CD4-positive, alpha-beta T cell (primary cell): ENCODE measurements at regions not wholly inside any gene's neighbourhood (a gene's known extent, or its start where the extent isn't known, plus 50 kb on each side); places are given as distances from the start of the nearest gene placed in this dataset.

ENCODE experiments used
- ATAC-seq: fragments of 200-7000 bp; cut with Tn5 transposase; one replicate; pipeline ENCODE4 v1.10.0; 2022; ENCODE audit warnings: mild to moderate bottlenecking; ENCODE audit not compliant: poor library complexity
- CTCF ChIA-PET: fragments of 350-600 bp; sonication (Branson Sonifier 250); formaldehyde crosslinking; loops from one replicate; lab custom pipeline; 2021; ENCODE audit warnings: antibody characterized with exemption, inconsistent platforms; lab: Charles Lee
- POLR2A ChIA-PET: fragments of 350-600 bp; sonication (Branson Sonifier 250); formaldehyde crosslinking; loops from one replicate; lab custom pipeline; 2021; ENCODE audit warnings: antibody characterized with exemption, inconsistent platforms; lab: Charles Lee
- DNase-seq, 14 experiments: peaks; one replicate each; pipeline ENCODE4 v3.0.0-alpha.2; 2013 to 2020; ENCODE audit warnings: mixed read lengths in 2 of 14
- H3K27ac ChIP-seq, 2 donors: one replicate each; pipeline versions ENCODE4 v1.5.1 to v1.7.0; 2013; ENCODE audit warnings: low read length in 2 of 2, low read depth in 1 of 2, mild to moderate bottlenecking in 1 of 2
- H3K27me3 ChIP-seq, 2 experiments: 1 replicate in 1 of 2; 2 replicates in 1 of 2; pipeline versions ENCODE4 v1.6.1 to v1.7.0; 2013; ENCODE audit warnings: low read length in 2 of 2, control low read depth in 1 of 2, mild to moderate bottlenecking in 1 of 2, moderate library complexity in 1 of 2; ENCODE audit not compliant: insufficient read depth in 2 of 2, control insufficient read depth in 1 of 2
- H3K36me3 ChIP-seq: one replicate; pipeline ENCODE4 v1.6.1; 2013; ENCODE audit warnings: low read length, control low read depth; ENCODE audit not compliant: insufficient read depth
- H3K4me1 ChIP-seq: one replicate; pipeline ENCODE4 v1.6.1; 2013; ENCODE audit warnings: low read length, control low read depth; ENCODE audit not compliant: insufficient read depth
- H3K4me3 ChIP-seq: one replicate; pipeline ENCODE4 v1.5.1; 2013; ENCODE audit warnings: mild to moderate bottlenecking, low read length, moderate library complexity
- H3K9me3 ChIP-seq, 2 experiments: 1 replicate in 1 of 2; 2 replicates in 1 of 2; pipeline versions ENCODE4 v1.6.1 to v1.7.0; 2013; ENCODE audit warnings: low read length in 2 of 2, mild to moderate bottlenecking in 2 of 2, control low read depth in 1 of 2, moderate library complexity in 1 of 2; ENCODE audit not compliant: control insufficient read depth in 1 of 2, insufficient read depth in 1 of 2
- H3K27ac Mint-ChIP-seq: one replicate; pipeline ENCODE4 v1.8.0; 2020; ENCODE audit warnings: mixed read lengths
- H3K27me3 Mint-ChIP-seq: one replicate; pipeline ENCODE4 v1.8.0; 2021; ENCODE audit warnings: mixed read lengths
- H3K36me3 Mint-ChIP-seq: one replicate; pipeline ENCODE4 v1.8.0; 2021; ENCODE audit warnings: low read depth, mixed read lengths
- H3K4me1 Mint-ChIP-seq: one replicate; pipeline ENCODE4 v1.8.0; 2021; ENCODE audit warnings: low read depth, mixed read lengths
- H3K4me3 Mint-ChIP-seq: one replicate; pipeline ENCODE4 v1.8.0; 2020; ENCODE audit warnings: mild to moderate bottlenecking, mixed read lengths
- H3K9me3 Mint-ChIP-seq: one replicate; pipeline ENCODE4 v1.8.0; 2020; ENCODE audit warnings: mixed read lengths
- intact Hi-C, 2 experiments: fragments of 100-400 bp; cut with DNase I in 1 of 2; cut with micrococcal nuclease in 1 of 2; formaldehyde crosslinking; loops; one replicate each; pipeline versions ENCODE4 v1.15.1 to v1.9.0; 2023 to 2025; cut with DNase I, micrococcal nuclease
- TF ChIP-seq, protein P1 (sequence below): fragments of 200-600 bp; IDR thresholded peaks from one replicate; pipeline ENCODE4 v1.8.0; 2022; ENCODE audit warnings: antibody characterized with exemption, mild to moderate bottlenecking

DNA sequence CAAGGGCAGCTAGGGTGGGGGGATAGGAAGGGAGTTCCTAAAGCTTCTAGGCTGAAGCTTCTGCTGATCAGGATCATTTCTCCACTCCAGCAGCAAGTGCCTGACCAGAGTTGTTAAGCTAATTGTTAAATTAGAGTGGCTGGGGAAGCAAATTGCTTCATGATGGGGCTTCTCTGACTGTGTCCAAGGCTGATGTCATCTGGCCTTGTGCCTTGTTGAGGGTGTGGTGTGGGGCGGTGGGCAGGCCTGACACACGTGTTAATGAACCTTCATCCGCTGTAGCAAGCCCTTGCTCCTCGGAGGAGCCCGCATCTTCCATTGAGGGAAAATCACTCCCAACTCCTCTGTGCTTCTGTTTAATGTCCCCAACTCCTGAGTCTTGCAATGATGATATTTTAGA lies 84.3 kb upstream of the ROPN1 start:
- H3K27ac ChIP-seq, result no peak overlapping the region
- no peaks in the 10 kb centered on the region for H3K36me3 Mint-ChIP-seq
- no peak for ATAC-seq

DNA sequence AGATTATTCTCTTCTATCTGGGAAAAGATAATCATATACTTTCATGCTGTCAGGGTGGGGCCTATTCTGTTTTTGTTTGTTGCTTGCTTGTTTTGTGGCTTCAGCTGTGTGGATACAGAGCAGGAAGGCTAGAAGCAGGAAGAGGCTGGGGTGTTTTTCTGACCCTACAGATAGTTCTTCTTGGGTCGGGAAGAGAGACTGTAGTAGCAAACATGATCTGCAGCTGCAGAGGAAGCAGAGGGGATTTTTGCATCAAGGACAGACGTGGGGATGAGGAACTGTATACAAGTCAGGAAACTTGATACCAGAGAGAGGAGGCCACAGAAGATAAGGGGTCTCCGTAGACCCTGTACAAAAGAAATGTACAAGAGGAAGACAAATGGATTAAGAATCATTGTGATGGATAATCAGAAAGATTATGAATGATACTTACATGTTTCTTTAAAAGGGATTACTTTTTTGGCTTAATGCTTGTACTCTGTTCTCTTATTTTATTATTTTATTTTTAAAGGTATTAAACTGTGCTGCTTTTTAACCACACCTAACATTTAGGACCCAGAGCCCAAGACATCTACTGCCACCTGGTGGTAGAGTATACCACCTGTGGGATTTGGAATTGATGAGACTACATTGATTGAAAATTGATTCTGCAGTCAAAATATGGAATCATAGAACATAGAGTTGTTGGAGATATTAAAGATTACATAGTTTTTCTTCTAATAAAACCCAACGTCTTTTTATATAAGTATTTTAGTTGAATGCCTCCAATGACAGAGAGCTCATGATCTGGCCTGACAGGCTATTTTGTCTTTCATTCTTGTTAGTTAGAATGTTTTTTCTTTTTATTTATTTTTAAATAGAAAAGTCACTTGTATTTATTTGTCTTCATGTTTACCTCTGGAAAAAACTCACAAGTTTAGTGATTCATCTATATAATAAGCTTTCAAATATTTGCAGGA lies 87.3 kb upstream of the ROPN1 start:
- H3K4me3 ChIP-seq, result no peak overlapping the region
- ATAC-seq, result no peak
- Mint-ChIP-seq H3K27ac (no peak overlapping the region), H3K4me3 (no peak overlapping the region), H3K4me1 (no peaks in the 10 kb centered on the region), H3K9me3 (no peaks in the 10 kb centered on the region), H3K36me3 (no peaks in the 10 kb centered on the region), H3K27me3 (peaks cover 21% of the 10 kb centered on the region)
- peak in 3 of 14 experiments; percentile 18 to 27 (median 24) for DNase-seq
- intact Hi-C loops, result no loop called here
- ChIA-PET CTCF (no interaction called here), POLR2A (no interaction called here)
- H3K9me3 ChIP-seq, result no peaks in the 10 kb centered on the region
- no peaks in the 10 kb centered on the region for H3K4me1 ChIP-seq
- TF ChIP-seq, protein P1, sequence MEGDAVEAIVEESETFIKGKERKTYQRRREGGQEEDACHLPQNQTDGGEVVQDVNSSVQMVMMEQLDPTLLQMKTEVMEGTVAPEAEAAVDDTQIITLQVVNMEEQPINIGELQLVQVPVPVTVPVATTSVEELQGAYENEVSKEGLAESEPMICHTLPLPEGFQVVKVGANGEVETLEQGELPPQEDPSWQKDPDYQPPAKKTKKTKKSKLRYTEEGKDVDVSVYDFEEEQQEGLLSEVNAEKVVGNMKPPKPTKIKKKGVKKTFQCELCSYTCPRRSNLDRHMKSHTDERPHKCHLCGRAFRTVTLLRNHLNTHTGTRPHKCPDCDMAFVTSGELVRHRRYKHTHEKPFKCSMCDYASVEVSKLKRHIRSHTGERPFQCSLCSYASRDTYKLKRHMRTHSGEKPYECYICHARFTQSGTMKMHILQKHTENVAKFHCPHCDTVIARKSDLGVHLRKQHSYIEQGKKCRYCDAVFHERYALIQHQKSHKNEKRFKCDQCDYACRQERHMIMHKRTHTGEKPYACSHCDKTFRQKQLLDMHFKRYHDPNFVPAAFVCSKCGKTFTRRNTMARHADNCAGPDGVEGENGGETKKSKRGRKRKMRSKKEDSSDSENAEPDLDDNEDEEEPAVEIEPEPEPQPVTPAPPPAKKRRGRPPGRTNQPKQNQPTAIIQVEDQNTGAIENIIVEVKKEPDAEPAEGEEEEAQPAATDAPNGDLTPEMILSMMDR, result peak; percentile 68
- no peaks in the 10 kb centered on the region for H3K27me3 ChIP-seq
- H3K36me3 ChIP-seq, result no peaks in the 10 kb centered on the region
- H3K27ac ChIP-seq, result no peak overlapping the region

More for the DNA sequence above, 84.3 kb upstream of the ROPN1 start:
- Histone ChIP-seq H3K36me3 (no peaks in the 10 kb centered on the region), H3K4me3 (no peak overlapping the region), H3K27me3 (no peaks in the 10 kb centered on the region), H3K9me3 (no peaks in the 10 kb centered on the region), H3K4me1 (no peaks in the 10 kb centered on the region)
- no peak for DNase-seq
- no peaks in the 10 kb centered on the region for H3K4me1 Mint-ChIP-seq
- no peak overlapping the region for H3K27ac Mint-ChIP-seq
- CTCF ChIA-PET, result no interaction called here
- no peak overlapping the region for H3K4me3 Mint-ChIP-seq
- POLR2A ChIA-PET, result no interaction called here
- peaks cover 20% of the 10 kb centered on the region for H3K27me3 Mint-ChIP-seq
- intact Hi-C loops, result no loop called here
- H3K9me3 Mint-ChIP-seq, result no peaks in the 10 kb centered on the region
- TF ChIP-seq, protein P1, result no peak

DNA sequence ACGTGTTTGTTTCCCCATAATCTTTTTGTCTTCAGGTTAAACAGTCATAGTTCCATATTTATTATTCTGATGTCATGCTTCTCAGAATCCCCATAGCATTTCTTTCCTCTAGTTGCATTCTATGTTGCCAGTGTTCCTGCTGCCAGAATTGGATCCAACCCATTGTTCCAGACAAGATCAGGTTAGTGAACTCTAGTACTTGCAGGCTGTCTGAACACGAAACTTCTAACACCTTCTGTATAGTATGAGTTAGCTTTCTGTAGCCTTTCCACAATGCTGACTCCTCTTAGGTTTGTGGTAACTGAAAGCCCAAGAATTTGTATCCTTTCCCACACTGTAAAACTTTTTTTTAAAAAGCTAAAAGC lies 88.0 kb upstream of the ROPN1 start:
- intact Hi-C loops, result no loop called here
- H3K36me3 ChIP-seq, result no peaks in the 10 kb centered on the region
- DNase-seq, result no peak
- TF ChIP-seq, protein P1, result no peak
- H3K27ac ChIP-seq, result no peak overlapping the region
- H3K4me1 ChIP-seq, result no peaks in the 10 kb centered on the region
- no peak for ATAC-seq
- ChIA-PET POLR2A (no interaction called here), CTCF (no interaction called here)
- H3K9me3 Mint-ChIP-seq, result no peaks in the 10 kb centered on the region
- no peaks in the 10 kb centered on the region for H3K4me1 Mint-ChIP-seq
- peaks cover 21% of the 10 kb centered on the region for H3K27me3 Mint-ChIP-seq
- no peaks in the 10 kb centered on the region for H3K36me3 Mint-ChIP-seq
- H3K9me3 ChIP-seq, result no peaks in the 10 kb centered on the region
- no peak overlapping the region for H3K27ac Mint-ChIP-seq
- no peak overlapping the region for H3K4me3 ChIP-seq
- H3K27me3 ChIP-seq, result peaks cover 0 to under 1% of the 10 kb centered on the region in 2 experiments
- H3K4me3 Mint-ChIP-seq, result no peak overlapping the region
